Muscle of arm (tissue), 1 donor: ENCODE measurements at regions not wholly inside any gene's neighbourhood (a gene's known extent, or its start where the extent isn't known, plus 50 kb on each side); places are given as distances from the start of the nearest gene placed in this dataset.
A peak's percentile ranks its signal among the peaks of the same experiment; 100 is the strongest.
"Not testable (repeated sequence)": the region's sequence is repeated elsewhere in the genome, so short reads cannot be mapped to it uniquely, and the experiment has no call there.

ENCODE experiments used
- DNase-seq: peaks from one replicate; pipeline ENCODE4 v3.0.0-alpha.2; 2013

DNA sequence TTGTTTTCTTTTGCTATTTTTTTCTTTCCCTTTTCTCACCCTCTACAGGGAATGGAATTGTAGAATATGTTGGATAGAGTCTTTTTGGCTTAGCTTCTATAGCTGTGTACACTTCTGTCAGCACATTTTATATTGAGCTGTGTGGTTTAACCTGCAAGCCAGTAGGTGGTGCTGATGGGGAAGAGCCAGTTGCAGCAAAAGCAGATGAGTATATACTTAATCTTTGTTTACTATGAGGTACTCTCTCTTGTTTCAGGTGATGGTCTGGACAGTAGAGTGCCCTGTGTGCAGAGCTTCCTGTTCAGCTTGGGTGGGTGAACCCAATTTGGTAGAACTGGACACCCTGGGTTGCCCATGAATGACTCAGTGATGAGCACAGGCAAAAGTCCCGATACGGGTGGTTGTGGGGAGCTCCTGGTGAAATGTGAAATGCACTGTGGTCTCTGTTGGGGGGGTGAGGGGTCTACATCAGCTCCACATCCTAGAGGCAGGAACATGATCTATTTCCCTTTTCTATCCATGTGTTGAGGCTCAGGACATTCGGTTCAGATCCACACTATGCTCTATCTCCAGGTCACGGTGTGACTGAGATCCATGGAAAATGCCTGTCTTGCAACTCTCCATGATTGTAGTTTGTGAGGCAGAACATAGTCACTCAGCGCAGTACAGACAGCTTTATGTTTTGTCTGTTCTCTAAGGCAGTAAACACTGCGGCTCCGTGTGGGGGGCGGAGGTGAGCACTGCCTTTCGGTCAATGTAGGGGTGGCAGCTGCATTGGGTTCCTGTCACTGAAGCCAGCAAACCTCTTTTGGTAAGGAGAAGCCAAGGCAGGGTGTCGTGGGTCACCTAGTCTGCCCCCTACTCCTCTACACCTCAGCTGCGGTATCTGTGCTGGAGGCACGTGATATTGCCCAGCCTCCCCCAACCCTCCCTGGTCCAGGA, 353.2 kb downstream of the PRR16 start:
- no peak for DNase-seq

- no peak for DNase-seq
Measured at GRCh38 chr5:120818128-120818527, 354.0 kb downstream of the PRR16 start.

DNA sequence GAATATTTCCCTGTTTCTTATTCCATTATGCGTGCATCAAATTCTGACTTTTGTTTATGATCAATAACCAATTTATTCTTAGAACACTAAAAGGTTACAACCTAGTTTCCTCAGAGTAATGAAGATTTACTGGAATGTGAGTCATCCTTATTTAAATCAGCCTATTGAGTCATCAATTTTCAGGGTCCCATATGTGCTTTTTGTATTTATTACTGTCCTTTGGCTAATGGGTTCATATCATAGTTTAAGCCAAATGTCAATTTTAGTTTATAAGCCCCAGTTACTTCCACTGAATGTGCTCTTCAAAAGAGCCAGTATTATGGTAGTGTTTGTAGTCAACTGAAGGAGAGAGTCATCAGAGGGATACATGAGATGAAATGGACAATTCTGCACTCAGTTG, 359.2 kb downstream of the PRR16 start:
- DNase-seq = no peak

DNA sequence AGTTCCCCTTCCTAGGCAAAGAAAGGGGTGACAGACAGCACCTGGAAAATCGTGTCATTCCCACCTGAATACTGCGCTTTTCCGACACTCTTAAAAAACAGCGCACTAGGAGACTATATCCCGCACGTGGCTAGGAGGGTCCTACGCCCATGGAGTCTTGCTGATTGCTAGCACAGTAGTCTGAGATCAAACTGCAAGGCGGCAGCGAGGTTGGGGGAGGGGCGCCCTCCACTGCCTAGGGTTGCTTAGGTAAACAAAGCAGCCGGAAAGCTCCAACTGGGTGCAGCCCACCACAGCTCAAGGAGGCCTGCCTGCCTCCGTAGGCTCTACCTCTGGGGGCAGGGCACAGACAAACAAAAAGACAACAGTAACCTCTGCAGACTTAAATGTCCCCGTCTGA, 367.5 kb downstream of the PRR16 start:
- DNase-seq = not testable (repeated sequence)

- no peak for DNase-seq
Measured at GRCh38 chr5:120841830-120842229, 377.7 kb downstream of the PRR16 start.

GRCh38 chr5:120843390-120843980, 379.4 kb downstream of the PRR16 start:
- DNase-seq = no peak

DNA sequence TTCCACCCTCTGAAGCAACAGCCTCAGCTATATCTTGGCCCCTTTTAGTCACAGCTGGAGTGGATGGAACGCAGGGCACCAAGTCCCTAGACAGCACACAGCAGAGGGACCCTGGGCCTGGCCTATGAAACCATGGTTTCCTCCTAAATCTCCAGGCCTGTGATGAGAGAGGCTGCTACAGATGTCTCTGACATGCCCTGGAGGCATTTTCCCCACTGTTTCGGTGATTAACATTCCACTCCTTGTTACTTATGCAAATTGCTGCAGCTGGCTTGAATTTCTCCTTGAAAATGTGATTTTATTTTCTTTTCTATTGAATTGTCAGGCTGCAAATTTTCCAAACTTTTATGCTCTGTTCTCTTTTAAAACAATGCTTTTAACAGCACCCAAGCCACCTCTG, 384.8 kb downstream of the PRR16 start:
- DNase-seq = no peak

DNA sequence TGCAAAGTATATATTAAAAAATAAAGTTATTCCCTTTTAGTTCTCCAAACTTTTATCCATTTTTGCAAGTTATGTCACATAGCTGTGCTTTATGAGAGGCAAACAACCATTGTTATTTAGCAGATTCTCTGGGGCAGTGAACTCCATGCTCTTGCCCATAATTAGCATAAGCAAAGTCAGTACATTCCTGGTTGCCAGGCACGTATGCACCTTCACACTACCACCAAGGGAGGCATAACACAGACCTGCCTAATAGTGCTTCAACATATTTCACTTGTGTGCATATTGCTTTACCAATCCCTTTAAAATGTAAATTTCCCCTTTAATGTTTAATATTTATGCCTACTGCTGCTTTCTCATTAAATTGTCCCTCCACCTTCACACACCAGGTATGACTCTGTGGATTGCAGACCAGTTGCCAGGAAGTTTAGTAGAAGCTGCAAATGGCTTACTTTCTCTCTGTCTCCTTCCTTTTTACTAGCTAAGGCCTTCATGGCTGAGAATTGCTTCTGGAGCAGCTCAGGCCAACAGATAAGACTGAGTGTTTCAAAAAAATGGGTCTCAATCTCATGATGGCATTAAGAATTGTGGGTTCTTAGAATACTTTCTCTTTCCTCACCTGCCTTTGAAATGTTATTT, 388.2 kb downstream of the PRR16 start:
- no peak for DNase-seq

GRCh38 chr5:120866997-120867396, 402.9 kb downstream of the PRR16 start:
- no peak for DNase-seq

DNA sequence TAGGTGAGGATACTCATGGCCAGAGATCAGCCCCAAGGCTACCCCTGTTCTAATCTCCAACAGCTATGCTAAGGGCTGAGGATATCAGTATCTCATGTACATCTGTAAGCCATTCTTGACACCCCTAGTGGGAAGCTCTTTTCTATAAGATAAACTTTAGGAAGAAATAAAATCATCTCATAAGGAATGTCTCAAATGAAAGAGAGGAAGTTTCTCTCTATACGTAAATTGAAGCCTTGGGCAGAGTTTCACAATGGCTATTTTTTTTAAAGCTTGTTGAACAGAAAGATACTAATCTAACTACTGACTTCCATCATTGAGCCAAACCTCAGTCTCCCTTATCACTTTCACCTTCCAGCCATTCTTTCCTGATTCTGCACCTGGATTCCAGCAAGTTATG, 405.7 kb downstream of the PRR16 start:
- DNase-seq = no peak

DNA sequence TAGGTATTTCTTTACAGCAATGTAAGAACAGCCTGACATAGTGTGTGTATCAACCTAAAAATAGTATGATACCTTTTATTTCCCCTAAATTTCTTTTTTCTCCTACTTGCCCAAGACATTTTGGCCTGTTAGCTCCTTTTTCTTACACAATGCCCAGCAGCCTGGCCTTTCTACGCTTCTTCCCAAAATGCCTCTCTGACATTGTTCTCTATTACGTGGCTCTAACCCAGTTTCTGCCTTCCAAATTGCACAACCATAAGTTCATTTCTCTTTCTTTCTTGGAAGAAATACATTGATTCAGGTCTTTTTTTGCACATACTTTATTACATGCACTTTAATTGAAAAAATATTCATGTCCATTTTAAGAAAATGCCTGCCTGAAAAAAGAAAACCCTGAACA, 408.2 kb downstream of the PRR16 start:
- no peak for DNase-seq

DNA sequence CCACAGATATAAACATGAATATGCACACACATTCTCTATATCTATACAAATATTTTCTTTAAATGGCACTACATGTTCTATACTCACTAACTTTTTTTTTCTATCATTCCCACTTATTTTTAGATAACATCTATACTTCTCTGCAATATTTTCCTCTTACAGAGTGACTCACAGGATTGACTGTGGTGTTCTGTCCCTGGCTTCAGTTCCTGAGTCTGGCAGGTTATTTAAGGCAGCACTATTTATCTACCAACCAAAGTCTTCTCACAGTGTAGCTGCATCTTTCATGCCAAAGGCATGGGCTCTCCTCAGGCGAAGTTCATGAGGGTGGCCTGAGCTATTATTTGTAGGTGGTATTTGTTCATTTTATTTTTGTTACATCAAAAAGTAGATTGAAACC, 409.0 kb downstream of the PRR16 start:
- DNase-seq = peak; percentile 5

- DNase-seq = no peak
Measured at GRCh38 chr5:120874081-120874862, 410.2 kb downstream of the PRR16 start.

- DNase-seq = no peak
Measured at GRCh38 chr5:120882038-120882775, 418.1 kb downstream of the PRR16 start.

- no peak for DNase-seq
Measured at GRCh38 chr5:120886351-120886860, 422.3 kb downstream of the PRR16 start.

DNA sequence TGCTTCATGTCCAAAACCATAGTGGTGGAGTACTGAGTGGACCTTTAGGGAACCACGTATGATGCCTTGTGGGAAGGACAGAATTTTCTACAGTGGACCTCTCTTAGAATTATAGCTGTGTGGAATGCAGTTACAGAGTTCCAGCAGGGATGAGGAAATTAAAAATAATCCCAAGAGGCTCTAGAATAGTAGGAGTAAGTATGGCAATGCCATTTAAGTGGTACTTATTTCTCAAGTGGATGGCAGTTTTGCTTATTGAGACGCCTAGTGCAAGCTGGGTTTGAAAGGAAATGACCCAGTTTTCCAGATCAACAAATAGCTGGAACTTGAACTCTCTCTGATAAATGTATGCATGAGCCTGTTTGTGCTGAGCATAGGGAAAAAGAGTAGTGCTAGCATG, 431.6 kb downstream of the PRR16 start:
- DNase-seq = no peak

DNA sequence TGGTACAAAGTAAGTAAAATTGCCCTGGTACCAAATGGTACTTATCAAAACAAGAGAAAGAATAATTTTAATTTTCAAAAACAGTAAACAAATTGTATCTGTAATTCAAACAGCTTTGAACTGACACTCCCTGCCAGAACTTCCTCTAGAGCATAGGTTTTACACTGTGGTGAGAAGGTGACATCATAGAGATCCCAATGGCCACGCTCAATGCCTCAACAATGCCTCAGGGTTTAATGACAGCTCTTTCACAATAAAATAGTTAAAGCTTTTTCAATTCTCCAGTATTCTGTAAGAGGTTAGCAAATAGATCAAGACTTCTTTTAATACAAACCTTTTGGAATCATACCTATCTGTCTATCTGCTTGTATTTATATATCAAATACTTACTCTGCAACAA, 437.1 kb downstream of the PRR16 start:
- no peak for DNase-seq

DNA sequence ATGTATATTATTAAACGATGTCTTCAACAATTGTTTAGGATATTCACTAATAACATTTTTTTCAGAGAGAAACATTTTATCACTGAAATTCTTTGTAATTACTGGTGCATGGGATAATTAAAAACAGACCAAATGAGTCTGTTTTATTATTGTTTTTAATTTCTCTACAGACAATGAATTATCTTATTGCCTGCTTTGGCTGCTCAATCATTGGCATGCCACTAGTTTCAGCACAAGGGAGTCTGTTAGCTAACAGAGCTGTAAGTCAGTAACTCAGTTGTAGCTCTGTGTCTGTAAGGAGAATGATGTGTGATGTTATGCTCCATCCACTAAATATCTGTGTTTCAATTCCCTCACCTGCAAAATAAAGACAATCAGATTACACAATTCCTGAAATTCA, 443.9 kb downstream of the PRR16 start:
- DNase-seq = no peak

DNA sequence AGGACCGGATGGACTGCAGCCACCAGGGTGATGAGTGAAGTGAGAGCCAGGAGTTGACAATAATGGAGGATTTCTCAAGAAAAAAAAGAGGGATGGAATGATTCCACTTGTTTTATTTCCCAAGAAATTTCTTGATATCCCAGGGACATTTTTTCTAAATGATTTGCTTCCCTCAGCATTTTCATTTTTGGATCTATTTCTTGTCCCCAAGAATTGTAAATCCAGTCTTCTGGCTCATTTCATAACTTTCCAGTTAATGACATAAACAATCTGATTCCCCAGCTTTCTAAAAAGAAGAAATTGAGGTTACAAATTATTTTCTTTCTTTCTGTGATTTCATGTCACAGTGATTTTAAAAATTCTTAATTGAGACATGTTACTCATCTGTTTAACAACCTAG, 446.5 kb downstream of the PRR16 start:
- no peak for DNase-seq

- DNase-seq = no peak
Measured at GRCh38 chr5:120913396-120913795, 449.3 kb downstream of the PRR16 start.

DNA sequence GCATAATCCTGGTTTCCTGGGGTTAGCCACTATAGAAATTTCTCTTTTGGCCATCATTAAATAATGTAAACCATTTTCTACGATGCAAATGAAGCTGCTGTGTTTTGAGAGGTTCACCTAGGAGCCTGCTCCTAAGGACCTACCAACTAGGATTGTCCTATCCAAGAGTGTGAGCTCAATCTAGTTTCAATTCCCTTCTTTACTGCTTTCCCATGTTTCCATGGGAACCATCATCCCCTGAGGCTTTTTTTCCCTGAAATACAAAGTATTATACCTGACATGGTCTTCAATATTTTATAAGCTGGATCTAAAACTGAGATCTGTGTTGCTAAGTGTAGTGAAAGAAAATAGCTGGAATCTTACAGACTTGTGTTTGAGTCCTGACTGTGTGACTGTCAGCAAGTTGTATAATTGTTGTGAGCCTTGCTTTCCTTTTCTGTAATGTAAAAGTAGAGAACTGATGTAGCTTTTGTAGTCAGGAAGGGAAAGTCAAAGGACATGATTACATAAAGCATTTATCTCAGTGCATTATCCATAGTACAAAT, 453.2 kb downstream of the PRR16 start:
- no peak for DNase-seq
